IPS-20b (cell line): ENCODE measurements at regions not wholly inside any gene's neighbourhood (a gene's known extent, or its start where the extent isn't known, plus 50 kb on each side); places are given as distances from the start of the nearest gene placed in this dataset.

Source experiments
- H3K27ac ChIP-seq: one replicate; pipeline ENCODE4 v1.5.1; 2013; ENCODE audit warnings: low read length
- H3K27me3 ChIP-seq: 2 replicates; pipeline ENCODE4 v1.6.1; 2013; ENCODE audit warnings: mild to moderate bottlenecking, low read length, inconsistent platforms; ENCODE audit not compliant: insufficient read depth
- H3K36me3 ChIP-seq: 2 replicates; pipeline ENCODE4 v1.6.1; 2013; ENCODE audit warnings: low read depth, mild to moderate bottlenecking, inconsistent platforms, low read length, moderate library complexity; ENCODE audit not compliant: insufficient read depth
- H3K4me1 ChIP-seq: 2 replicates; pipeline ENCODE4 v1.6.1; 2013; ENCODE audit warnings: mild to moderate bottlenecking, control low read depth, inconsistent platforms, low read length, moderate library complexity; ENCODE audit not compliant: insufficient read depth
- H3K4me3 ChIP-seq: 2 replicates; pipeline ENCODE4 v1.5.1; 2013; ENCODE audit warnings: mild to moderate bottlenecking, low read length, inconsistent platforms
- H3K9ac ChIP-seq: 2 replicates; pipeline ENCODE4 v1.6.1; 2013; ENCODE audit warnings: low read depth, mild to moderate bottlenecking, inconsistent platforms, low read length, moderate library complexity
- H3K9me3 ChIP-seq: 2 replicates; pipeline ENCODE4 v1.6.1; 2013; ENCODE audit warnings: mild to moderate bottlenecking, low read depth, low read length, inconsistent platforms; ENCODE audit not compliant: insufficient read depth

DNA sequence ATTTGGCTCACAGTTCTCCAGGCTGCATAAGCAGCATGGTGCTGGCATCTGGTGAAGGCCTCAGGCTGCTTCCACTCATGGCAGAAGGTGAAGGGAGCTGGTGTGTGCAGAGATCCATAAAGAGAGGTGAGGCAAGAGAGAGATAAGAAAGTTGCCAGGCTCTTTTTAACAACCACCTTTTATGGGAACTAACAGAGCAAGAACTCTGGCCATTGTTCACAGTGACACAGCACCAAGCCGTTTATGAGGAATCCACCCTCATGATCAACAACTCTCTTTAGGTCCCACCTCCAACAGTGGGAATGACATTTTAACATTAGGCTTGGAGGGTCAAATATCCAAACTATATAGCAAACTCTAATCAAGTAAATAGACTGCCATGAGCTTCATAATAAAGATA is 557.2 kb upstream of the SUCLG2 start:
- H3K9me3 ChIP-seq, result no peaks in the 10 kb centered on the region
- H3K27me3 ChIP-seq, result no peaks in the 10 kb centered on the region
- H3K36me3 ChIP-seq, result no peaks in the 10 kb centered on the region
- no peak overlapping the region for H3K27ac ChIP-seq
- no peak overlapping the region for H3K9ac ChIP-seq
- no peaks in the 10 kb centered on the region for H3K4me1 ChIP-seq
- H3K4me3 ChIP-seq, result no peak overlapping the region

DNA sequence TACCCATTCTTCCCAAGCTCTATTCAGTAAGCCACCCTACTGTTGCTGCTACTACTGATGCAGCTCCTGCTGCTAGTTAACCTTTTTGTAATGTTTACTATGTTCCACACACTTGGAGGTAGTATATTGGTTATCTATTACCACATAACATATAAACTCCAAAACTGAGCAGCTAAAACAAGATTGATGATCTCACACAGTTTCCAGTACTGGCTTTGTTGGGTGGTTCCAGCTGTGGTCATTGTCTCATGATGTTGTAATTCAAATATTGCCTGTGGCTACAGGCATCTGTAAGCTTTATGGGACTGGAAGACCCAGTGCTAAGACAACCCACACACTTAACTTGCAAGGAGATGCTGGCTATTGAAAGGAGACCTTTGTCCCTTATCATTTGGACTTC is 556.2 kb upstream of the SUCLG2 start:
- Histone ChIP-seq H3K36me3 (no peaks in the 10 kb centered on the region), H3K27me3 (no peaks in the 10 kb centered on the region), H3K27ac (no peak overlapping the region), H3K4me1 (no peaks in the 10 kb centered on the region), H3K4me3 (no peak overlapping the region), H3K9ac (no peak overlapping the region), H3K9me3 (no peaks in the 10 kb centered on the region)

DNA sequence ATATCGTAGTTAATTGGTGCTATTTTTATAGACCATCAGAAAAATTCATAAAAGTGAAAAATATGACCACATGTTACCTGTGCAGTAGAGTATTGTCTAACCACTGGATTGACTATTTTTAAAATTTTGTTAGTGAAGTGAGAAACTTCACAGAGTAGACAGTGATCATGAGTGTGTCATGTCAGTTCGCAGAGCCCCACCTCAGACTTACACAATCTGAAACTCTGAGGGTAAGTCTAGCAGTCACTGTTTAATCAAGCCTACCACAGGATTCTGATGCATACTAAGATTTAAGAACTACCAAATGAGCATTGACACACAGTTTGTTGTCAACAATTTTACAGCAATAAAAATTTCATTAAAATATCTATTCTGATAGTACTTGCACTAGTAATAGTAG is 552.9 kb upstream of the SUCLG2 start:
- Histone ChIP-seq H3K36me3 (no peaks in the 10 kb centered on the region), H3K9ac (no peak overlapping the region), H3K27ac (no peak overlapping the region), H3K9me3 (no peaks in the 10 kb centered on the region; the same call in 1 of the 2 replicates), H3K4me3 (no peak overlapping the region), H3K4me1 (no peaks in the 10 kb centered on the region), H3K27me3 (no peaks in the 10 kb centered on the region)

DNA sequence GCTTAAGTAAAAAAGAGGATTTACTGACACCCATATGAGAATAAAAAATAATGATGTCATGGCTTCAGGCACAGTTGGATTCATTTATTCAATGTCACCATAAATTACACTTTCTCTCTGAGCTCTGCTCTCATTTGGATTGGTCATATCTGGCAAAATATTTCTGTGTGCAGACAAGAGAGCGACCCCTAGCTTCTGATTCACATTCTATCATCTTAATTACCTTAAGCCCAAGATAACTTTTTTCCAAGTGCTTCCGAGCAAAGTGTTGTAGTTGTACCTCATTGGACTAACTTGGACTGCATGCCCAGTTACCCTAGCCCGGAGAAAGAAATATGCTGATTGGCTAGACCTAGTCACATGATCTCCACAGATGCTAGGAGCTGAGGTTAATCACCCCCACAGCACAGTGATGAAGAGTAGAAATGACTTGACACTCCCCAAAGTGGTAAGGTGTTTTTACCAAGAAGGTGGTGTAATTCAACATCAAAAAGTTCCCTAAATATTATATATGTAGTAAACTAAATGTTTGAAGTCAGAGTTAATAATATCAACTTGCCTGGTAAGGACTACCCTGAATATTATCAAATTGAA is 552.2 kb upstream of the SUCLG2 start:
- Histone ChIP-seq H3K27ac (no peak overlapping the region), H3K4me1 (no peaks in the 10 kb centered on the region), H3K9me3 (no peaks in the 10 kb centered on the region; the same call in 1 of the 2 replicates), H3K36me3 (no peaks in the 10 kb centered on the region), H3K9ac (no peak overlapping the region), H3K4me3 (no peak overlapping the region), H3K27me3 (no peaks in the 10 kb centered on the region)

DNA sequence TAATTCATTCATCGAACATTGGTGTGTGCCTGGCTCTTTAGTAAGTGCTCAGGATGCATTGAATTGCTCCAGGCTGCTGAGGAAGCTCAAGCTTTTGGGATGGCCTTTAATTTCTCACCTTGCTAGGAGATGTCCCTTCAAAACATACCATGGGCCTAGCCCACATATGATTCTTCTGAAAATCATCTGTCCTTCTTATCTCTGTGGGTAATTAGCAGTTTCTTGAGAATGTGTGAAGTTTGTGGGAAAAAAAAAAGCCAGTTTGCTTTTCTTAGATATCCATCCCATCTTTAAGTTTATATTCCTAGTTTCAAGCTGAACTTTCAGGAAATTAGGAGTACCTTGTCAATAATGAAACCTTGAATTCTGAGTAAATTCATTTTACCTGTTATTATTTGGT is 532.3 kb upstream of the SUCLG2 start:
- Histone ChIP-seq H3K9me3 (no peaks in the 10 kb centered on the region), H3K9ac (no peak overlapping the region), H3K27me3 (no peaks in the 10 kb centered on the region), H3K36me3 (no peaks in the 10 kb centered on the region), H3K4me1 (no peaks in the 10 kb centered on the region), H3K27ac (no peak overlapping the region), H3K4me3 (no peak overlapping the region)

DNA sequence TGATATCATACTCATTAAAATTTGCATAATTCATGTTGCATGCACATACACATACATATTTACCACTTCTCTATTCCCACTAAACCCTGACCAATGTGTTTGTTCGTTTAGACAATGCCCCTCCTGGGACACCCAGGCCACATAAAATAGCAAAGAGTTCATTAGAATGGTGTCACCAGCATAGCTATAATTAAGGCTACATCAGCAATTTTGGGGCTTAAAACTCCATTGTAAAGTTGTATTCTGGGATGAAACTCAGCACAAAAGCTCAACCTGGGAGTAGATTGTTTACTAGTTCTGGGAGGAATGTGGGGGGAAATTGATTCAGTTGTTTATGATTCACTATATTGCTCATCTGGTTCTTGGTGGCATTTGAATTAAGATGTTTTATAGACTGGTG is 522.2 kb upstream of the SUCLG2 start:
- Histone ChIP-seq H3K9me3 (peaks cover 36% of the 10 kb centered on the region), H3K36me3 (no peaks in the 10 kb centered on the region), H3K27me3 (no peaks in the 10 kb centered on the region), H3K4me3 (no peak overlapping the region), H3K9ac (no peak overlapping the region), H3K4me1 (no peaks in the 10 kb centered on the region), H3K27ac (no peak overlapping the region)

DNA sequence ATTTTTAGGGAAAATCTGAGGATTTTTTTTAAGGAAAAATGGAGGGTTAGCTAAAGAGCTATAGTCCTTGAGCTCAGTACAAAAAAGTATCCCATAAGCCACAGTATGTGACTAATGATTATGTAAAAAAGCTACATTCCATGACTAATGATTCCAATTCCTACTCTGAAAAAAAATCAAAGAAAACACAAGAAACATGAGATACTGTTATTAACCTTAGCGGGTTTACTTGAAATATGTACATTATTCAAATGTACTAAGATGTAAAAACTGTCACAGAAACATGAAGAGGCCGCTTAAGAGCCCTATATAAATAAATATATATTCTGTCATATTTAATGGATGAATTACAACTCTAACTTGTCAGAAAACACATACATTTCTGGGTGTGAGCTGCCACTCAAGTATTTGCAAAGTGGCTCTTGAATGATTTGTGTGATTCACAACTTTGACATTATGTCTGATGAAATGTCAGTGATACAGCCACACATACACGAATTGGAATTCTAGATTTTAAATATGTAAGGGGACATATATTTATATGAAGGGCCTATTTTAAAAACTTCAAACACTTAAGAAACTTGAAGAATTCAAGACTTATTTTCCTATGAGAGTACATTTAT is 518.7 kb upstream of the SUCLG2 start:
- no peak overlapping the region for H3K9ac ChIP-seq
- H3K27me3 ChIP-seq, result no peaks in the 10 kb centered on the region
- H3K4me3 ChIP-seq, result no peak overlapping the region
- H3K36me3 ChIP-seq, result no peaks in the 10 kb centered on the region
- no peaks in the 10 kb centered on the region for H3K4me1 ChIP-seq
- H3K9me3 ChIP-seq, result peaks cover 48% of the 10 kb centered on the region
- H3K27ac ChIP-seq, result no peak overlapping the region

DNA sequence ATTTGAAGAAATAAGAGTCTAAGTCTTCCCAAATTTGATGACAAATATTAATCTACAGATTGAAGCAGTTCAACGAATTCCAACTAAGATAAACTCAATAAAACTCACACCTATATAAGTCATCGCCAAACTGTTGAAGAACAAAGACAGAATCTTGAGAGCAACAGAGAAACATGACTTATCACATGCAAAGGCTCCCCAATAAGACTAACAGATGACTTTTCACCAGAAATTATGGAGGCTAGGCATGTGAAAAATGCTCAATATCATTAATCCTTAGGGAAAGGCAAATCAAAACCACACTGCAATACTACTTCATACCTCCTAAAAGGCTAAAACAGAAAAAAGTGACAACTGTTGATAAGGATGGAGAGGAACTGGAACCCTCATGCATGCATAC is 517.6 kb upstream of the SUCLG2 start:
- Histone ChIP-seq H3K27me3 (no peaks in the 10 kb centered on the region), H3K4me3 (no peak overlapping the region), H3K4me1 (no peaks in the 10 kb centered on the region), H3K36me3 (no peaks in the 10 kb centered on the region), H3K9ac (no peak overlapping the region), H3K9me3 (peaks cover 46% of the 10 kb centered on the region), H3K27ac (no peak overlapping the region)

DNA sequence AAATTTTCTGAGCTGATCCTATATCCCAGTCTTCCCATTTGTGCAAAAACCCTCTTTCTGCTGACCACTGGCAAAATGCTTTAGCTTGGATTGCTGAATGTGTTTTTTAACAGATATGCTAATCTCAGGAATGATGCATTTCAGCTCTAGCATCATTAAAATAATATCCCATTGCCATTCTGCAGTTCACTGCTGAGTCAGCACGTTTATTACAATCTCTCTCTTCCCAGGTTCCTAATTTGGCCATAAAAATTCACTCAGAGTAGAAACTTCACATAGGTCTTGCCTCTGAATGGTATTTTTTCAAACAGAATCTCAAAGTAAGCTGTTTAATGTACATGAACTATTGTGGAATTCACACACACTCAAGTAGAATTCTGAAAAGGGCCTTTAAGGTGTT is 509.6 kb upstream of the SUCLG2 start:
- Histone ChIP-seq H3K4me3 (no peak overlapping the region), H3K27me3 (no peaks in the 10 kb centered on the region), H3K36me3 (no peaks in the 10 kb centered on the region), H3K9ac (no peak overlapping the region), H3K9me3 (no peaks in the 10 kb centered on the region), H3K27ac (no peak overlapping the region), H3K4me1 (no peaks in the 10 kb centered on the region)

DNA sequence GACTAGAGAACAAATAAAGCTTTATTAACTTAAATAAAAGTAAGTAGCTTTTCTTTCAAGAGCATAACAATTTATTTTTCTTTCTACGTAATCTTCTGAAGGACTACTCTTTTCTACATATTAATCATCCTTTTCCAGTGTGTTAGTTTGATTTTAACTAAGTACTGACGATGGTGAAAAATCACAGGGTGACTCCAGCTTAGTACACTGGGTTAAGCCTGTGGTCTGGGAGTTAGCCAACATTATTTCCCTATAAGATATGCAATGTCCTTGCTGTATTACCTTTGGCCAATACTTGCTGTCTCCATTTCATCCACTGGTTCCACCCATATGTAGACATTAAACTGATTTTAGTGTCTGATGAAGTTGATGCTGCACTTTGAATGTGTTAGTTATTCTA is 508.6 kb upstream of the SUCLG2 start:
- H3K9ac ChIP-seq, result no peak overlapping the region
- no peak overlapping the region for H3K27ac ChIP-seq
- H3K36me3 ChIP-seq, result no peaks in the 10 kb centered on the region
- no peaks in the 10 kb centered on the region for H3K4me1 ChIP-seq
- H3K9me3 ChIP-seq, result no peaks in the 10 kb centered on the region
- no peak overlapping the region for H3K4me3 ChIP-seq
- H3K27me3 ChIP-seq, result no peaks in the 10 kb centered on the region

DNA sequence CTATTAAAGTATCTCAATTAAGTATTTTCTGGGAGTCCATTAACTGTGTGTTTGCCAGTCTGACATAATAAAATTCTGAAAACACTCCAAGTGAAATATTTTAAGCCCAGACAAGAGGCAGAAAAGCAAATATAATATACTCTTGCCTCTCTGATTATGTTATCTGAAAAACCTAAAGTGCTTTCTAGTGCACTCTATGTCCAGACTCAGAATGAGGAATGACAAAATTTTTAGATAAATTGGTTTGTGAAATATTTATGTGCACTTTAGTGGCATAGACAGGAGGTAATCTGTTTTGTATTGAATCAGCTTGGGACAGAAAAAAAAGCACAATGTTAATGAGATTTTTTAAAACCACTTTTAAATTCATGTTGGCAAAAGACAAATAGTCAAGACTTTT is 508.2 kb upstream of the SUCLG2 start:
- H3K27ac ChIP-seq, result no peak overlapping the region
- H3K36me3 ChIP-seq, result no peaks in the 10 kb centered on the region
- no peaks in the 10 kb centered on the region for H3K9me3 ChIP-seq
- H3K4me3 ChIP-seq, result no peak overlapping the region
- H3K27me3 ChIP-seq, result no peaks in the 10 kb centered on the region
- no peaks in the 10 kb centered on the region for H3K4me1 ChIP-seq
- H3K9ac ChIP-seq, result no peak overlapping the region

DNA sequence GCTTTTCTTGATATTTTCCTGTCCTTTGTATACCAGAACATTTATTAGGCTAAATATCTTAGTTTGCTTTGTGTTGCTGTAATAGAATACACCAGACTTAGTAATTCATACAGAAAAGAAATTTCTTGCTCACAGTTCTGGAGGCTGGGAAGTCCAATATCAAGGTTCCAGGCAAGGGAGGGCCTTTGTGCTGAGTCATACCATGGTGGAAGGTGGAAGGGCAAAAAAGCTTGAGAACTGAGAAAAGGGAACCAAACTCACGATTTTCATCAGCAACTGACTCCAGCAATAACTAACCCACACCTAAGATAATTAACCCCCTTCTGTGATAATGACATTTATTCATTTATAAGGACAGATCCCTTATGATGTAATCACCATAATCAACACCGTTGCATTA is 496.9 kb upstream of the SUCLG2 start:
- Histone ChIP-seq H3K9ac (no peak overlapping the region), H3K4me3 (no peak overlapping the region), H3K36me3 (no peaks in the 10 kb centered on the region), H3K9me3 (peaks cover 4% of the 10 kb centered on the region; the same call in 1 of the 2 replicates), H3K27ac (no peak overlapping the region), H3K27me3 (no peaks in the 10 kb centered on the region), H3K4me1 (peaks cover 4% of the 10 kb centered on the region; the same call in 1 of the 2 replicates)
